HUES48 (cell line): ENCODE measurements at regions not wholly inside any gene's neighbourhood (a gene's known extent, or its start where the extent isn't known, plus 50 kb on each side); places are given as distances from the start of the nearest gene placed in this dataset.
"Not testable (repeated sequence)": the region's sequence is repeated elsewhere in the genome, so short reads cannot be mapped to it uniquely, and the experiment has no call there.

Experiments used
- H3K27ac ChIP-seq: one replicate; pipeline ENCODE4 v1.7.0; 2013; ENCODE audit warnings: low read depth, low read length, inconsistent platforms
- H3K27me3 ChIP-seq: 2 replicates; pipeline ENCODE4 v1.6.1; 2013; ENCODE audit warnings: mild to moderate bottlenecking, low read length; ENCODE audit not compliant: control insufficient read depth, insufficient read depth
- H3K36me3 ChIP-seq: 2 replicates; pipeline ENCODE4 v1.6.1; 2013; ENCODE audit warnings: low read length; ENCODE audit not compliant: control insufficient read depth, insufficient read depth
- H3K4me1 ChIP-seq: 2 replicates; pipeline ENCODE4 v1.6.1; 2013; ENCODE audit warnings: mild to moderate bottlenecking, low read length; ENCODE audit not compliant: control insufficient read depth, insufficient read depth
- H3K4me3 ChIP-seq: 2 replicates; pipeline ENCODE4 v1.5.1; 2013; ENCODE audit warnings: mild to moderate bottlenecking, low read depth, low read length
- H3K9ac ChIP-seq: 2 replicates; pipeline ENCODE4 v1.6.1; 2013; ENCODE audit warnings: mild to moderate bottlenecking, low read depth, low read length, moderate library complexity
- H3K9me3 ChIP-seq: 2 replicates; pipeline ENCODE4 v1.6.1; 2013; ENCODE audit warnings: low read length; ENCODE audit not compliant: control insufficient read depth, insufficient read depth

- not testable (repeated sequence) for H3K9ac ChIP-seq, H3K27ac ChIP-seq, H3K36me3 ChIP-seq, H3K4me1 ChIP-seq, H3K27me3 ChIP-seq, H3K4me3 ChIP-seq, H3K9me3 ChIP-seq
These were observed 537.9 kb downstream of the TUBA3C start for GRCh38 chr13:18643644-18644172.

GRCh38 chr13:18628928-18629327 is 552.7 kb downstream of the TUBA3C start:
- not testable (repeated sequence) for H3K27ac ChIP-seq, H3K9ac ChIP-seq, H3K27me3 ChIP-seq, H3K9me3 ChIP-seq, H3K4me1 ChIP-seq, H3K4me3 ChIP-seq, H3K36me3 ChIP-seq

GRCh38 chr13:18628428-18628827 is 553.2 kb downstream of the TUBA3C start:
- Histone ChIP-seq H3K9me3 (peaks cover 4% of the 10 kb centered on the region), H3K27me3 (no peaks in the 10 kb centered on the region), H3K4me3 (no peak overlapping the region), H3K4me1 (no peaks in the 10 kb centered on the region), H3K9ac (no peak overlapping the region), H3K27ac (no peak overlapping the region), H3K36me3 (no peaks in the 10 kb centered on the region)

GRCh38 chr13:18624061-18624460 is 557.6 kb downstream of the TUBA3C start:
- H3K9me3 ChIP-seq, H3K27ac ChIP-seq, H3K4me3 ChIP-seq, H3K27me3 ChIP-seq, H3K36me3 ChIP-seq, H3K9ac ChIP-seq, H3K4me1 ChIP-seq: not testable (repeated sequence)

- not testable (repeated sequence) for H3K9ac ChIP-seq, H3K27ac ChIP-seq, H3K9me3 ChIP-seq, H3K27me3 ChIP-seq, H3K4me3 ChIP-seq, H3K4me1 ChIP-seq, H3K36me3 ChIP-seq
These were observed 563.2 kb downstream of the TUBA3C start for GRCh38 chr13:18618442-18618841.

- not testable (repeated sequence) for H3K36me3 ChIP-seq, H3K9ac ChIP-seq, H3K4me3 ChIP-seq, H3K27me3 ChIP-seq, H3K4me1 ChIP-seq, H3K27ac ChIP-seq, H3K9me3 ChIP-seq
These were observed 571.1 kb downstream of the TUBA3C start for GRCh38 chr13:18610476-18610875.

- not testable (repeated sequence) for H3K4me3 ChIP-seq, H3K9ac ChIP-seq, H3K36me3 ChIP-seq, H3K27ac ChIP-seq, H3K9me3 ChIP-seq, H3K27me3 ChIP-seq, H3K4me1 ChIP-seq
These were observed 572.3 kb downstream of the TUBA3C start for GRCh38 chr13:18609371-18609770.

GRCh38 chr13:18608851-18609250 is 572.8 kb downstream of the TUBA3C start:
- not testable (repeated sequence) for H3K27me3 ChIP-seq, H3K36me3 ChIP-seq, H3K9me3 ChIP-seq, H3K27ac ChIP-seq, H3K9ac ChIP-seq, H3K4me3 ChIP-seq, H3K4me1 ChIP-seq

GRCh38 chr13:18600366-18600765 is 581.3 kb downstream of the TUBA3C start:
- not testable (repeated sequence) for H3K9ac ChIP-seq, H3K27me3 ChIP-seq, H3K9me3 ChIP-seq, H3K36me3 ChIP-seq, H3K27ac ChIP-seq, H3K4me3 ChIP-seq, H3K4me1 ChIP-seq

GRCh38 chr13:18599791-18600211 is 581.8 kb downstream of the TUBA3C start:
- not testable (repeated sequence) for H3K36me3 ChIP-seq, H3K27ac ChIP-seq, H3K4me3 ChIP-seq, H3K9me3 ChIP-seq, H3K9ac ChIP-seq, H3K27me3 ChIP-seq, H3K4me1 ChIP-seq

GRCh38 chr13:18598543-18598942 is 583.1 kb downstream of the TUBA3C start:
- not testable (repeated sequence) for H3K27ac ChIP-seq, H3K27me3 ChIP-seq, H3K36me3 ChIP-seq, H3K4me3 ChIP-seq, H3K4me1 ChIP-seq, H3K9ac ChIP-seq, H3K9me3 ChIP-seq

- H3K4me1 ChIP-seq, H3K27ac ChIP-seq, H3K4me3 ChIP-seq, H3K9me3 ChIP-seq, H3K27me3 ChIP-seq, H3K36me3 ChIP-seq, H3K9ac ChIP-seq: not testable (repeated sequence)
These were observed 583.7 kb downstream of the TUBA3C start for GRCh38 chr13:18597940-18598339.
